ENCODE measurements at regions not wholly inside any gene's neighbourhood (a gene's known extent, or its start where the extent isn't known, plus 50 kb on each side); places are given as distances from the start of the nearest gene placed in this dataset.

DNA sequence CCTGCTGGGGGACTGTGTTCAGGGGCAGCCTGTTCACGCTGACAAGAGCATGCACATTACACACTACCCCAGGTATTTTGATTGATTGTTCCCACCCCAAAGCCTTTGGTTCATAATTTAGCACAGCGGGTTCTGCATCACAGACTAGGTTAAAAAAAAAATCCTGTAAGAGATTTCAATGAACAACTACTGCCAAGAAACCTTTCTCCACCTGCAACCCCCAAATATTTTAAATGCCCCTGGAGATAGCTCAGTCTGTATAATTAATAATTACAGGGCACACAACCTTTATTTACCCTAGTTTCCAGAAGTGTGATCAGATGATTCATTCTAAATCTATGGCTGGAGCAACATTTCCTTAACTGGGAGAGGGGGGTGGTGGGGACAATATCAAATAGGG is 87.6 kb downstream of the NR2F2 start:
- TF ChIP-seq, protein P1, sequence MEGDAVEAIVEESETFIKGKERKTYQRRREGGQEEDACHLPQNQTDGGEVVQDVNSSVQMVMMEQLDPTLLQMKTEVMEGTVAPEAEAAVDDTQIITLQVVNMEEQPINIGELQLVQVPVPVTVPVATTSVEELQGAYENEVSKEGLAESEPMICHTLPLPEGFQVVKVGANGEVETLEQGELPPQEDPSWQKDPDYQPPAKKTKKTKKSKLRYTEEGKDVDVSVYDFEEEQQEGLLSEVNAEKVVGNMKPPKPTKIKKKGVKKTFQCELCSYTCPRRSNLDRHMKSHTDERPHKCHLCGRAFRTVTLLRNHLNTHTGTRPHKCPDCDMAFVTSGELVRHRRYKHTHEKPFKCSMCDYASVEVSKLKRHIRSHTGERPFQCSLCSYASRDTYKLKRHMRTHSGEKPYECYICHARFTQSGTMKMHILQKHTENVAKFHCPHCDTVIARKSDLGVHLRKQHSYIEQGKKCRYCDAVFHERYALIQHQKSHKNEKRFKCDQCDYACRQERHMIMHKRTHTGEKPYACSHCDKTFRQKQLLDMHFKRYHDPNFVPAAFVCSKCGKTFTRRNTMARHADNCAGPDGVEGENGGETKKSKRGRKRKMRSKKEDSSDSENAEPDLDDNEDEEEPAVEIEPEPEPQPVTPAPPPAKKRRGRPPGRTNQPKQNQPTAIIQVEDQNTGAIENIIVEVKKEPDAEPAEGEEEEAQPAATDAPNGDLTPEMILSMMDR (conservative IDR thresholded peaks at IDR 0.05 in 1 of 2, IDR thresholded peaks at IDR 0.05 in 1 of 2; ENCODE audit: low read depth in 1 of 2, low read length in 2 of 2) = no peak
- TF ChIP-seq EZH2 (IDR thresholded peaks at IDR 0.05; ENCODE audit: low read length, missing control alignments) = no peak

All from fibroblast of lung (primary cell).